HG02571 (cell line): ENCODE measurements at regions not wholly inside any gene's neighbourhood (a gene's known extent, or its start where the extent isn't known, plus 50 kb on each side); places are given as distances from the start of the nearest gene placed in this dataset.
"Not testable (repeated sequence)": the region's sequence is repeated elsewhere in the genome, so short reads cannot be mapped to it uniquely, and the experiment has no call there.

Experiments
- ATAC-seq: cut with Tn5 transposase; IDR thresholded peaks from one replicate; pipeline ENCODE4 v1.9.1; 2021; ENCODE audit warnings: mild to moderate bottlenecking, moderate library complexity; ENCODE audit not compliant: unreplicated experiment

DNA sequence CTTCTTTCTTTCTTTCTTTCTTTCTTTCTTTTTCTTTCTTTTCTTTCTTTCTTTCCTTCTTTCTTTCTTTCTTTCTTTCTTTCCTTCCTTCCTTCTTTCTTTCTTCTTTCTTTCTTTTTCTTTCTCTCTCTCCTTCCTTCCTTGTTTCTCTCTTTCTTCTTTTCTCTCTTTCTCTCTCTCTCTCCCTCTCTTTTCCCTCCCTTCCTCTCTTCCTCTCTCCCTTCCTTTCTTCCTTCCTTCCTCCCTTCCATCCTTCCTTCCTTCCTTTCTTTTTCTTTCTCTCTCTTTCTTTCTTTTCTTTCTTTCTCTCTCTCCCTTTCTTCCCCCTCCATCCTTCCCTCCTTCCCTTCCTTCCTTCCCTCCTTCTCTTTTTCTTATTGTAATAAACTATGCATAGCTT lies 105.5 kb downstream of the ZBTB18 start:
- ATAC-seq, result not testable (repeated sequence)

DNA sequence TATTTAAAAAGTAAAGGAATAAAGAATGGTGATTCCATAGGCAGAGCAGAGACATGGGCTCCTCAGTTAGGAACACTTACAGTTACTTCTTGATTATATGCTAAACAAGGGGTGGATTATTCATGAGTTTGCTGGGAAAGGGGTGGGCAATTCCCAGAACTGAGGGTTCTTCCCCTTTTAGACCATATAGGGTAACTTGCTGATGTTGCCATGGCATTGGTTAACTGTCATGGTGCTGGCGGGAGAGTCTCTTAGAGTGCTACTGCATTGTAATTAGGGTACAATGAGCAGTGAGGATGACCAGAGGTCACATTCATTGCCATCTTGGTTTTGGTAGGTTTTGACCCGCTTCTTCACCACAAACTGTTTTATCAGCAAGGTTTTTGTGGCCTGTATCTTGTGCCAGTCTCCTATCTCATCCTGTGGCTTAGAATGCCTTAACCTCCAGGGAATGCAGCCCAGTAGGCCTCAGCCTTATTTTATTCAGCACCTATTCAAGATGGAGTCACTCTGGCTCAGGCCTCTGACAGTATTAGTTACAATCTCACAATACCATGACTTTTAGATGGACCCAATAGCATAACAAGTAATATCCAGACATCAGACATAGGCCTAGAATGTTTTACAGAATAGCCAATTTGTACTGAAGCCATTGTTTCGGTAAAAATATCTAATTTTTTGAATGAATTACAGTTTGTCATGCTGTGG lies 106.8 kb downstream of the ZBTB18 start:
- no peak for ATAC-seq

DNA sequence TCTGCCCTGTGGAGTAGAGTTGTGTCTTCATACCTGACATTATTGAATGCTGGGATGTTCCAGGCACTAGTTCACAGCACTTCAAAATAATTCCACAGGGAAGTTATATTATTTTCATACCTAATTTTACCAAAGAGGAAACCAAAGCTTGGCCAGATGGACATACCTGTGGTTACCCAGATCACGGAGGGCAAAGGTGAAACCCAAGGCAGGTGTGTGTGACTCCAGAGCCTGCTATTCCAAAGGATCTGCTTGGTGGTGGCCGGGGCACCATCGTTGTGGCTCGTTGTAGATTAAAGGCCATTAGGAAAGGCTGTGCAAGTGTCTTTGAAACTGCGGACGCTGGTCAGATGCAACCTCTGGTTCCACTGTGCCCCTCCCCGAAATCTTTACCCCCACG lies 108.6 kb downstream of the ZBTB18 start:
- ATAC-seq, result no peak

DNA sequence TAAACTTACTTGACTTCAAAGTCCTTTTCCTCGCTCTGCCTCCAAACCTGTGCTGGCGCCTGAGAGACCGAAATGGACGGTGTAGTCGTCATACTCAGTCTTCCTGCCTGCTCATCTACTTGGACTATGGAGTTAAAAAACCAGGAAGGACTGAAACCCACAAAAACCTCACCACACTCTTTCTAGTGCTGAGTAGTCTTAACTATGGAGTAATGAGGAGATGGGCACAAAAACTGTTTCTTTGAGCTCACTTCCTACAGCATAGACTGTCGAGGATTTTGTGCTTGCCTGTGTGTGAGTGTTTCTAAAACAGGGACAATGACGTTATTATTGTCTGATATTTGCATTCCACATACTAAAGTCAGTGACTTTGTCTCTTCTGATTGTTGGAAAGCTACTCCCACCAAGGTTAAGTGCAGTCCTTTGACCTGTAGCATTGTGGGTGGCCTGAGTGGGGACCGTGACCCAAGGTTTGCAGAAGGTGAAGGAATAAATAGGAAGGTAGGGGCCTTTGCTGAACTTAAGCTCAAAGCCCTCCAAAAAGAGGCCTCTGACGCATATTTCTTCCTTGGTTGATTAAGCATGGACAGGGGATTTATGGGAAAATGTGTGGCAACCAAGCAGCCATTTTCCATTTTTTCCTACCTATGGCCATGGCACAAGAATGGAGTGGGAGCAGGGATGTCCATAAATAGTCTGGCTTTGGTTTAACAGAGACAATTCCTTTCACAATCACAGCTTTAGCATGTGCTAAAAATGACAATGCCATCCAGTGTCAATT lies 109.6 kb downstream of the ZBTB18 start:
- ATAC-seq, result no peak

DNA sequence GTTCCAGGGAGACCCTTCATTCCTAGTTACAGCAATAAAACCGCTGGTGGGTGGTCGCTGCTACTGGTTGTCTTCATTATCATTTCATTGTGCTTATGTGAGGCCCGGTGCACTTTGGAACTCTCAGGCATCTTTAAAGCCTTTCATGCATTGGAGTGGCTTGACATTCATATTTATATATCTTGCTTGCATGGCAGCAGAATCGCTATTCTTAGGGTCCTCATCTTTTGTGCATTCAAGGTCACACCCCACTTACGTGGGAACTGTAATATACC lies 110.1 kb downstream of the ZBTB18 start:
- no peak for ATAC-seq

DNA sequence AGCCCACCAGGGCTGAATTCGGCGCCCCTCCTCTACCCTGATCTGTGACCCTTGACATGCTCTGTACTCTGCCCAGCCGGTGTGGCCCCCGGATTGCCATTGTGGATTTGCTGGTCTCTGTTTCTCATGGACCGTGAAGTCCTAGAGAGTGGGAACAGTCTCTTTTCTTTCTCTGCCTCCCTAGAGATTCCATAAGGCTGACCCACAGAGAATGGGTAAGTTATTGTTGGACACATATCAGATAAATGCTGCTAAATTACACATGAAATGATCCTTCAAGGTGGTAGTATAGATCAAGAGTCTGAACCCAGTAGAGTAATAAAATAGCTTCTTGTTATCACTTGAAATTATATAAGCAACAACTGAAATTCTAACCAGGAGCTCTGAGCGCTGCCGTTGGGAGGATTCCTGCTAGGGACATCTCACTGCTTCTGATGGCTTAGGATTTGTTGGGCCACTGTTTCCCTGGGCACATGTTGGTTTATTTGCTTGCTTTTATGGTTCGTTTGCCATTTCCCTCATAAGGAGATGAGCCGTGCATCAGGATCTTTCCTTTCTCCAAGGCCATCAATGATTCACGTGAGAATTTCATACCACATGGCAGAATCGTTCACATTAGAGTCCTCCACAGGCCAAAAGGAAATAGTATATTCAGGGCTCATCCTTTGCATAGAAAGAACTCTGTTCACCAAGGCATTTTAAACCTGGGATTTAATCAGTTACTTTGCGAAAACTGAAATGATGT lies 111.9 kb downstream of the ZBTB18 start:
- no peak for ATAC-seq

DNA sequence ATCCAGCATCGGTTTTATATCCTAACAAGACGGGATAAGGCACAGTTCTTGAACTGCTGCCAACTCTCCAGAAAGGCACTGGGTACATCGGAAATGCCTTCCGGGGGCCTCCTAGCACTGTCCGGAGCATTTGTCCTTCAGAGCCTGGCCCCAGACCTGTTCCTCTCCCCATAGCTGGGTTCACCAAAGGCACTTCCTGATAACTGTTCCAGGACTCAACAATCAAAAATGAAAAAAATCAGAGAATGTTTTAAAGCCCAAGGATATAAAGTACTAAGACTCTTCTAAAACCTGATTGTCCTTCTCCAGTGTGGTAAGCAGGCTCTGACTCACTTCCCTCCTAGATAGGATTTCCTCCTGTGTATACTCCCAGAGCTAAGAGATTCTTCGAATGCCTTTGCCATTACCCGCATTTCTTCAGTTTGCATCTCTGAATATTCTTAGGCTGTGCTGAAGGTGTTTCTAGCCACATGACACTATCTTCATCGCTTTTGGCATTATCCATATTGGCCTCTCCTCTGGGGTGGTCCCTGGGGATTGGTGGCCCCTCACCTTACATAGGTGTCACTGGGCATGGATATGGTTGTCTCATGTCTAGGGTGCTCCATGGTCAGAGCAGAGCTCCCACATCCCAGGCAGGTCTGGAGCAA lies 112.9 kb downstream of the ZBTB18 start:
- no peak for ATAC-seq

DNA sequence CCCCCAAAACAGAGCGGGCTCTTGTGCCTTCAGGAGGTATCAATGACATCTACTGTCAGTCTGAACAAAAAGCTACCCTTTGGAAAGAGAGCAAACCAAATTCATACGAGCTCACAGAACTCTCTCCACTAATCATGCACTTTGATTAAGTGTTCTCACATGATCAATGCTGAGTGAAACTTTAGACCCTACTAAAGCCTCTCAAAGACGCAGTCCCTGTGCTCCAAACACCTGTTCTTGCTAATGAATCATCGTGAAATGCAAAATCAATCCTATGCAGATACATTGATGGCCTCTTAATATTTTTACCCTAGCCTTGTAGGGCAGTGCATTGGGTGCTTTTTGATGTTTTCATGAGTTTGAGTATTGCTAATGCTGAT lies 113.4 kb downstream of the ZBTB18 start:
- ATAC-seq, result no peak

DNA sequence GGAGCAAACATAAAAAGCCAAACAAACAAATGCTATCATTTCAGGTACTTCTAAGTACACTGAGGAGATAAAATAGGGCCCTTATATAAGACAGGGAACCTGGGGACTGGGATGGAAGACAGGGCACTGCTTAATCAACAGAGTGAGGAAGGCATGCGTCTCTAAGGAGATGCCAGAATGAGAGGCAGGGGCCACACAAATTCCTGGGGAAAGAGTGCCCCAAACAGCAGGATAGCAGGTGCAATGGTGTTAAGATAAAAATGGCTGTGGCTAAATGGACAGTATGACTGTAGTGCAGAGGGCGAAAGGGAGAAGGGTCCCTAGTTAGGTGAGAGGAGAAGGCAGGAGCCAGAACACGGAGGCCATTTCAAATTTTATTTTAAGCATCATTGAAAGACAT lies 113.9 kb downstream of the ZBTB18 start:
- ATAC-seq, result no peak

DNA sequence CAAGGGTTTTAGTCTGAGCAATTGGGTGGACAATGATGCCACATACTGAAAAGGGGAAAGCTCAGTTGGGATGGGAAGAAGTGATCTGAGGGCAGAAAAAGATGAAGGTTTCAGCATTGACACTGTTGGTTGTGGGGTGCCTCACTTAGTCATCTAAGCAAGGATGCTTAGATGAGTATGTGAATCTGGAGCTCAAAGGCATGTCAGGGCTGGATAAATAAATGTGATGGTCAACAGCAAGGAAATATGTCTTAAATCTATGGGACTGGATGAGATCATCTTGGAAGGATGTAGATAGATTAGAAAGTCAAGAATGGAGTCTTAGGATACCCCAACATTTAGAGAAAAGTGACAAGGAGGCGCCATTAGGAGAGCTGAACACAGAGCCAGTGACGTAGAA lies 114.6 kb downstream of the ZBTB18 start:
- ATAC-seq, result no peak

DNA sequence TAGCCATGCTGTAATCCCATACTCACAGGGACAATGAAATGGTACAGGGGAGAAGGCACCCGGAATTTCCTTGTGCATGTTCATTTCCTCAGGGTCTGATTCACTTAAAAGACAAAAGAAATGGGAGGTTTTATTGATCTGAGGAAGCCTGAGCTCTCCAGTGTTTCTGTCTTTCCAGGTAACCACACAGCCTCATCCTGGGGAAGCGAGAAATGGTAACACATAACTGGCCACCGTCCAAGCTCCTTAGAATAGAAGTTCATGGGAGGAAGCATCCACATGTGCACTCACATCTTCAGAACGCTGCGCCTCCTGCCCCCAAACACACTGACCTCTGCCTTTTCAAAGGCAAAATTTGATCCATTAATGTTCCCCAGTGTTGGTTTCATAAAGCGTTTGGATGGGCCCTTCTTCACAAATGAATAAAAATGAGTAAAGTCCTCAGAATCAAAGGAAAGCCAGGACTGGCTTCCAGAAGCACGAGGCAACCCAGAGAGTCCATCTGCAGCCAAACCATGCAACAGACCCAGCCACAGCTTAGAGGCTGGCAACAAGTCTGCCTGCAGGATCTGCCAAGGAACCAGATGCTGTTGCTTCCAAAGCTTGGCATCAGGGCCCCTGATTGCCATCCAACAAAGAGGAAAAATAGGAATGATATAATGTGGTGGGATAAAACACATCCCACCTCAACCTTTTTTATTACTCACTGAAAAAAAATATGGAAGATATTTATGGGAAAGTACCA lies 120.3 kb downstream of the ZBTB18 start:
- ATAC-seq, result no peak

DNA sequence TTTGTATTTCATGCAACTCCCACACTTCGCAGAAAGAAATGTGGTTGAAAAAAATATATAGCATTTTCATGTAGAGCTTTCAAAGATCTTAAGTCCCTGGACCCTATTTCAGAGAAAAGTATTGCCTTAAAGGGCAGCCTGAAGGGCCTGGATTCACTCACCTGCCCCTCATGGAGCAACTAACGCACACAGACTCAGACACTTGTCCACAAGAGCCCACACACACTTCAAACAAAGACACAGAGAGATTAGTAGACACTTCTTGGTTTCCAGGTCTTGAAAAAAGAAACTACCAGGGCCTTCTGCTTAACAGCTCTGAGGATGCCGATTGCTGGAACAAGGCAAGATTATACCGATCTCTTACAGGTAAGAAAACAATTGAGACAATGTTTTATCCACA lies 122.2 kb downstream of the ZBTB18 start:
- ATAC-seq, result no peak

DNA sequence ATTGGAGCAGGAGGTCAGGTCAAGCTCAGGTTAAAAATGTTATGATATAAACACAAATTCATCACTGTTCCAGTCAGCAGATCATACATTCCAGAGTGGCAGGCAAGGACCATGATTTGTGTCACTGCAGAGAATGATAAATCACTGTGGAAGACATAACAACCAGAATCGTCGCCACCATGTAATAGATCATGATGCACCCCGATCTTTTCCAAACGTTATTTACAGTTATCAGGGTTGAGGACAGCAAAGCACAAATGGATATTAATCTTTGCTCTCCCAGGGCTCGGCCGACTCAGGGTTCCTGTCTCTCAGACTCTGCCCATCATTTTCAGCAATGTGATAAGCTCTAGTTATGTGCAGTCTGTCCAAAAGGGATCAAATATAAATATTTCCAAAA lies 122.7 kb downstream of the ZBTB18 start:
- no peak for ATAC-seq

DNA sequence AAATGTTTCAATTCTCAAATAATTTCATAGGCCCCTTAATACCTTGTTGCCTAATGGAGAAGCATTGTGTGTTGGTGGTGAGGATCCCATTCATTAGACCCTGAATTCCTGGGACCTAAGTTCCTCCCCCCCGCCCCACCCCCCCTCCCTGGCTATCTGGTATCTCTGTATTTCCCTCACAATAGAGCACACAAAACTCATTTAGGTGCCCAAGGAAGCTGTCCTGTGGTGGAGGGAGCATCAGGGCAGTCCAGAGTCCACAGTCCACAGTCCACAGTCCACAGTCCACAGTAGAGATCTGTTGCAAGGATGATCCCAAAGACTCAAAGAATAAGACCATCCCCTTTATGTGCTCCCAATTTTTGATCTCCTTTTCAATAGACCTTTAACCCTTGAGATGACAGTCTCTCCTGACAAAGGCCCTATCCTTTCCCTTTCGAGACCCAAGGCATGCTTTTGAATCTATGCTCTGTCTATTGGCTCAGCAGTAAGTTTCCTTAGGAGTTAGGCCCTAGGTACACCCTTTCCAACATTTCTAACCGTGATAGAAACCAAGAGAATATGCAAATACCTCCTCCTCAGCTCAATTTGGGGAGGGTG lies 123.9 kb downstream of the ZBTB18 start:
- ATAC-seq, result no peak

DNA sequence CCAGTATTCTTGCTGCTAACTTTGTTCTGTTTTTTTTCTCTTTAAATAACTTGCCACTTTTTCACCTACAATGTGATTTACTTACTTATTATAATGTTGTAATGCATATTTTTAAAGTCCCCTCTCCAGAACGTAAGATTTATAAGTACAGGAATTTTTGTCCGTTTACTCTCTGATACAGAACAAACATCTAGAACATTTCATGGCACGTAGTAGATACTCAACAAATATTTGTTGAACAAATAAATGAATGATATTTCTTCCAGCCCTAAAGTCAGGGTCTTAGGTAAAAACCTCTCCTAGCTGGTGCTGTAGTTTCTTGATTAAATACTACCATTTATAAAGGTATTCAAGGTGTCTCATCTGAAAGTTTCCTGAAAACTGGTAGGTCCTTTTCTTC lies 125.1 kb downstream of the ZBTB18 start:
- ATAC-seq, result no peak

DNA sequence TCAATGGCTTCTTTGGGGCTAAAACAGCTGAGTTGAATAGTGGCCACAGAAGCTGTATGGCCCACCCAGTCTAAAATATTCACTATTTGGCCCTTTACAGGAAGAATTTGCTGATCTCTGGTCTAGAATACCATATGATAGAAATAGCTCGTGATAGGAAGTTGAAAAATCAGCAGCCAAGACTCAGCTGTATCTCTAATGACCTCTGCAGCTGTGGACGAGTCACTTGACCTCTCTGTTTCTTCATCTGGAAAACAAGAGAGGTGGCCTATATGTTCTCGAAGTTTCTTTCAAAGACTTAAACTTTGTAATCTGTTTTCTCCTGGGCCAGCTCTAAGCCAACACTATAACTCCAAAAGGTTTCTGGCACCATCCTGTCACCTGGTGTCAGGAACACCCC lies 129.2 kb downstream of the ZBTB18 start:
- no peak for ATAC-seq

DNA sequence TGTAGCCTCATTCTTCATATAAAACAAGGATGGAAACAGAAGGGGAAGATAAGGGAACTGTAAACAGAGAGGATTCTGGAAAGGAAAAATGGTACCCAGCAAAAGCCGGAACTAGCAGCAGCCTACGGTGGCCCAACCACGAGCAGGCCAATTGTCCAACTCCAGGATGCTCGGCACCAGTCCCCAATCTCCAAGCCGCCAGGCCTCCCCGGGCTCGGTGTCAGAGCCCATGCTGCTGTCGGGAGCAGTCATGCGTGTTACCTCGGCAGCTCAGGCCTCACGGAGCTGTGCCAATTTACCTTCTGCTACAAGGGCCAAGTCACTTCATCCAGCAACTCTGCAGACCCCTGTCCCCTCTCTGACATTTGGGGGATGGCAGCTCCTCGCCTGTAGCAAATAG lies 130.8 kb downstream of the ZBTB18 start:
- no peak for ATAC-seq

DNA sequence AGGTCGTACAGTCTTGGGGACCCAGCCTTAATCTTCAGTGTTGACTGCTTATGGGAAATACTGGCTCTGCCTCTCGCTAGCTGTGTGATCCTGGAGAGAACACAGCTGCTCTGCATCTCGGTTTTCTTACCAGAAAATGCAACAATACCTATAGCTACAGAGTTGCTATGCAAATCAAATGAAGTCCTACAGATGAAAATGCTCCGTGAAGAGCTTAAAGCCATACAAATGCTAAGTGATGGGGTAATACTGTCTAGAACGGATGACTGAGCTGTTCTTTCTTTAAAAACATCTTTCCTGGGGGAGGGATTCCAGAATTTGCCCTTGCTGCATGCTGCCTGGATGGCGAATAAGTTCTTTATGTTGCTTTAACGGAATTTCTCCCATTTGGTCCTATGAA lies 132.0 kb downstream of the ZBTB18 start:
- no peak for ATAC-seq

DNA sequence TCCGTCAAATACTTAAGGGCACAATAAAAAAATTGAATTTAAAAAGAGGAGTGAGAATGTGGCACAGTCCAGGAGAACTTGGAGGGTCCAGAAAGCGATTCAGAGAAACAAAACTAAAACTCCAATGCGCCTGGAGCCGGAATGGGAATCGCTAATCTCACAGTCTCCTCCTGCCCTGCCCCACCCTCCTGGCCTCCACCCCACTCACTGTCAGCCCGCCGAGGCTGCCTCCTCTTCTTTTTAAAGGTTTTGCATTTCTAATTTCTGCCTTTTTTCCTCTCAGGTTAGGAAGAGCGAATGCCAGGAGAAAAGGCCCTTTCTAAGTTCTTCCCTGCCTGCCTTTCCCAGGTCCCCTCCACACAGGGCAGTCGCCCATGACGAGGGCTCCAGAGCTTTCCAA lies 135.3 kb downstream of the ZBTB18 start:
- ATAC-seq, result no peak

DNA sequence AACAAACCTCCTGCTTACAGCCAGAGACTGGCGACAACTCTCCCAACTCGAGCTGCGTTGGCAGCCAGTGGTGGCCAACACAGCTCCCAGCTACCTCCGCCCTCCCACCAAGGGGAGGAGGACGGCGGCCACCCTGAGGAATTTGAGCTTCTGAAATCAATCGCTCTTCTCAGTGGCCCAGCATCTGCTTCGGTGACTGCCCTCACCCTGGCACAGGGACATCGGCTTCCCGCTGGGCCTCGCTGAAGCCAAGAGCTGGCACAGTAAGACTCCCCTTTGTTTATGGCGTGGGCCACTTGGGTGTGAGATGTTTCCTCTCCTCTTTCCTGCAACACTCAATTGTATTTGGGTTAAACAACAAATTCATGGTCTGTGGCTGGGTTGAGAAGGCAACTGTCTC lies 136.2 kb downstream of the ZBTB18 start:
- no peak for ATAC-seq

DNA sequence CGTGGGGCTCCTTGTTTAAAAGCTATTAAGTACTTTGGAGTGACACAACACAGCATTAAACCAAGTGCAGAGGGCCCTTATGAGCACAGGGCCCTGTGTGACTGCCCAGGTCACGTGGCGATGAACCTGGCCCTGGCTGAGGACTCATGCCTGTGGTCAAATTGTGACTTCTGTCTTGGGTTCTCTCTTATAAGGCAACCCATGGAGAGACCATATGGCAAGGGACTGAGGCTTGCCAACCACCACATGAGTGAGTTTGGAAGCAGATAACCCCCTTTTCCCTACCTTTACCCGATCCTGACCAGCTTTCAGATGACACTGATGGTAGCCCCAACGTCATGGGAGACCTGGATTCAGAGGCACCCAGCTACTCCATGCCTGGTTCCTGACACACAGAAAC lies 140.5 kb downstream of the ZBTB18 start:
- ATAC-seq, result no peak
